H7 (cell line): ENCODE measurements at regions not wholly inside any gene's neighbourhood (a gene's known extent, or its start where the extent isn't known, plus 50 kb on each side); places are given as distances from the start of the nearest gene placed in this dataset.

Experiments used
- DNase-seq: peaks from one replicate; pipeline ENCODE4 v3.0.0; 2012
- H3K27me3 ChIP-seq: 2 replicates; pipeline ENCODE4 v1.6.0; 2011; ENCODE audit warnings: mild to moderate bottlenecking, low read length; ENCODE audit not compliant: control insufficient read depth, insufficient read depth
- H3K36me3 ChIP-seq: replicated peaks from 2 replicates; pipeline ENCODE4 v1.5.1; 2011; ENCODE audit warnings: low read length; ENCODE audit not compliant: control insufficient read depth, insufficient read depth
- H3K4me3 ChIP-seq: 2 replicates; pipeline ENCODE4 v1.5.1; 2011; ENCODE audit warnings: low read depth, mild to moderate bottlenecking, control low read depth, low read length, moderate library complexity; ENCODE audit not compliant: insufficient read depth

DNA sequence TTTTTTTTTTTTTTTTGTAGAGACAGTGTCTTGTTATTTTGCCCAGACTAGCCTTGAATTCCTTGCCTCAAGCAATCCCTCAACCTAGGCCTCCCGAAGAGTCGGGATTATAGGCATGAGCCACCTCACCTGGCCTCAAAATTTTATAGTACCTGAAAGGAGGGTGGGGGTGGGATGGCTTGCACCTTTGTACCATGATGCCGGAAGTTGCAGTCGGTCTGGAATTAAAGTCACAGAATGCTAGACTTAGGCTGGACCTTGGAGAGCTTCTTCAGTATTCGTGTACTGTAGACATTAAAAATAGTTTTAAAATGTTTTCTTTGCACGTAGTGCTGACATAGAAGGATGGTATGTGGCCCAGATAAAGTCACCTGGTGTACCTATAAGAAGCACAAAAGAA lies 280.9 kb downstream of the STIM2 start:
- no peak for DNase-seq
- Histone ChIP-seq H3K27me3 (no peaks in the 10 kb centered on the region), H3K36me3 (no peaks in the 10 kb centered on the region), H3K4me3 (no peak overlapping the region)

DNA sequence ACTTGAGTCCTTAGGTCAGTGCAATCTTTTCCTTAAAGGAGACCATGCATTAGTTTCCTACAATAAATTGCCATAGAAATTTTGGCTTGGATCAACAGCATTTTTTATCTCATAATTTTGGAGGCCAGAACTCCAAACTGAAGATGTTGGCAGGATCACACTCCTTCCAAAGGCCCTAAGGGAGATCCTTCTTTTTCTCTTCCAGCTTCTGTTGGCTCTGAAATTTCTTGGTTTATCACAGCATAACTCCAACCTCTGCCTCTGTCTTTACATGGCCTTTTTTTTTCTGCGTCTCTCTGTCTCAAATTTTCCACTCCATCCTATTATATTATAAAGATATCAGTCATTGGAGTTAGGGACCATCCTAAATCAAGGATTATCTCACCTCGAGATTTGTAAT lies 282.2 kb downstream of the STIM2 start:
- H3K27me3 ChIP-seq = no peaks in the 10 kb centered on the region
- no peaks in the 10 kb centered on the region for H3K36me3 ChIP-seq
- no peak for DNase-seq
- H3K4me3 ChIP-seq = no peak overlapping the region

- no peaks in the 10 kb centered on the region for H3K27me3 ChIP-seq
- H3K4me3 ChIP-seq = no peak overlapping the region
- DNase-seq = no peak
- H3K36me3 ChIP-seq = no peaks in the 10 kb centered on the region
Observed at GRCh38 chr4:27145597-27145996, 285.0 kb downstream of the STIM2 start.

- no peak for DNase-seq
- Histone ChIP-seq H3K36me3 (no peaks in the 10 kb centered on the region), H3K27me3 (no peaks in the 10 kb centered on the region), H3K4me3 (no peak overlapping the region)
Observed at GRCh38 chr4:27148211-27148895, 287.7 kb downstream of the STIM2 start.

- Histone ChIP-seq H3K4me3 (no peak overlapping the region), H3K27me3 (no peaks in the 10 kb centered on the region), H3K36me3 (no peaks in the 10 kb centered on the region)
- no peak for DNase-seq
Observed at GRCh38 chr4:27149541-27150212, 289.0 kb downstream of the STIM2 start.

DNA sequence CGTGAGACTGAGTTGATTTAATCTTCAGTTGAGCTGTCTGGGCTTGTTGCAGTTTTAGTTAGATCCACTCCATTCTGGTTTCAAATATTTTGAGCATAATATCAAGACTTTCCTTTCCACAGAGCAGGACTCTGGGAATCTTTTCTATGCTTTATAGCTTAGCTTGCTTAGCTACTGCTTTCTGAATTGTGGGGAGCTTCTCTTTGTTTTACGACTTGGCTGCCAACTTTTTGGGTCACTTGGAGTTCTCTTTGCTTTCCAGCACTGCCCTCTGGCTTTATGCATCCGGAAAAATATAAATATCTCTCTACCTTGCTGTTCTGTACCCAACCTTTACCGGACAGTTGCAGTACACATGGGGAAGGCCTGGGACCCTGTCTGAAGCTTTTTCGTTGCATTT lies 292.1 kb downstream of the STIM2 start:
- DNase-seq = no peak

DNA sequence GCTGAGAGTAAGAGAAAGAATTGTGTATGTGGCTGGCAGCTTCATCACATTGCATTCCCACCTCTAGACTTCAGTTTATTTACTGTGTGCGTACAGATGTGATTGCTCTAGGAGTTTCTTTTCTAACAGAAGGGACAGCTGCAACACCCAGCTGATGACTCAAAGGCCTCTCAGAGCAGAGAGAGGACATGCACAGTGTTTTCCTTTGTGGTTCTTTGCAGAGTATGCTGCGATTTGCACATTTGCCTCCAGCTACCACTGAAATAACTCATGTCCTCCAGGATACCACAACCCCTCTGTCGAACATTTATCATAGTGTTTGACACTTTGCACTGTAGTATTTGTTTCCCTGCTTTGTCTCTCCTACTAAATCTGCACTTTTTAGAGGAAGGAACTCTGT lies 294.1 kb downstream of the STIM2 start:
- Histone ChIP-seq H3K4me3 (no peak overlapping the region), H3K27me3 (no peaks in the 10 kb centered on the region), H3K36me3 (no peaks in the 10 kb centered on the region)
- DNase-seq = no peak

More for the DNA sequence above, 292.1 kb downstream of the STIM2 start:
- no peaks in the 10 kb centered on the region for H3K36me3 ChIP-seq
- H3K27me3 ChIP-seq = no peaks in the 10 kb centered on the region
- H3K4me3 ChIP-seq = no peak overlapping the region

- DNase-seq = no peak
- Histone ChIP-seq H3K36me3 (no peaks in the 10 kb centered on the region), H3K27me3 (no peaks in the 10 kb centered on the region), H3K4me3 (no peak overlapping the region)
Observed at GRCh38 chr4:27161191-27161590, 300.6 kb downstream of the STIM2 start.

- H3K27me3 ChIP-seq = no peaks in the 10 kb centered on the region
- no peak overlapping the region for H3K4me3 ChIP-seq
- no peaks in the 10 kb centered on the region for H3K36me3 ChIP-seq
- DNase-seq = no peak
Observed at GRCh38 chr4:27168783-27169182, 308.1 kb downstream of the STIM2 start.

GRCh38 chr4:27173280-27173679 lies 312.6 kb downstream of the STIM2 start:
- H3K27me3 ChIP-seq = no peaks in the 10 kb centered on the region
- no peak overlapping the region for H3K4me3 ChIP-seq
- H3K36me3 ChIP-seq = no peaks in the 10 kb centered on the region
- DNase-seq = no peak

GRCh38 chr4:27176400-27176799 lies 315.8 kb downstream of the STIM2 start:
- peak; percentile 20 for DNase-seq
- Histone ChIP-seq H3K27me3 (no peaks in the 10 kb centered on the region), H3K4me3 (no peak overlapping the region), H3K36me3 (no peaks in the 10 kb centered on the region)

DNA sequence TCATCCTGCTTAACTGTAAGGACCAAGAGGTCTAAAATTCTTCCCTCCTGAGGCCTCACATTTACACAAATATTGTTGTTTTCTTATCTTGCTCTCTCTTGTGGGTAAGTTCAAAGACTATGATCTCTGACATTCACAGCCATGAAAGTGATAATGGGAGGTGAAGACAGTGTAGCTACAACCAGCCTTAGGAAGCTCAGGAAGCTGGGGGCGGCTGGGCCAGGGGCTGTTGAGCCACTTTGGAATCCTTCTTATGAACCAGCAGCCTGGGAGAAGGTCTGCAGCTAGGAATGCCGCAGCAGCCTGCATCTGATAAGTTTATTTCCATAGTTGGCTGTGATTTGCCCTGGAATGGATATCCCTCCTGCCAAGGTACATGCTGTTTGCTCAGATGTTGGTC lies 316.2 kb downstream of the STIM2 start:
- H3K27me3 ChIP-seq = no peaks in the 10 kb centered on the region
- H3K36me3 ChIP-seq = no peaks in the 10 kb centered on the region
- H3K4me3 ChIP-seq = no peak overlapping the region
- no peak for DNase-seq

DNA sequence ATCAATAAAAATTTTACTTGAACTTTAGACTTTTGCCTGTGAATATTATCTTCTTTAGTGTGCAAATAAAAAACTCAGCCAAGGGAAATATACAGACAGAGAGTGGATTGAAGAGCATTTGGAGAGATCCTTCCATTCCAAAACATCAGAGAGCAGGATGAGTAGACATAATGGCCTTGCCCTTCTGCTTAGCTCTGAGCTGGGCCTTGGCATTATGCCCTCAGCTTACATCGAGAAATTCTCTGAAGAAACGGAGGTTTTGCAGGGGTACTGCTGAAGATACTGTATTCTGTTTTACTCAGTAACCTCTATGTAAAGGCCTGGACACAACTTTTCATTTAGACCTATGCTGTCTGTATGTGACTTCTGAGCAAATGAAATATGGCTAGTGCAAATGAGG lies 317.4 kb downstream of the STIM2 start:
- H3K36me3 ChIP-seq = no peaks in the 10 kb centered on the region
- H3K4me3 ChIP-seq = no peak overlapping the region
- no peaks in the 10 kb centered on the region for H3K27me3 ChIP-seq
- DNase-seq = no peak

GRCh38 chr4:27181693-27182092 lies 321.1 kb downstream of the STIM2 start:
- no peaks in the 10 kb centered on the region for H3K36me3 ChIP-seq
- no peak for DNase-seq
- no peak overlapping the region for H3K4me3 ChIP-seq
- no peaks in the 10 kb centered on the region for H3K27me3 ChIP-seq

GRCh38 chr4:27182211-27182610 lies 321.6 kb downstream of the STIM2 start:
- Histone ChIP-seq H3K36me3 (no peaks in the 10 kb centered on the region), H3K27me3 (no peaks in the 10 kb centered on the region), H3K4me3 (no peak overlapping the region)
- no peak for DNase-seq
